Breast epithelium (tissue), 3 donors: ENCODE measurements at regions not wholly inside any gene's neighbourhood (a gene's known extent, or its start where the extent isn't known, plus 50 kb on each side); places are given as distances from the start of the nearest gene placed in this dataset.

Source experiments
- CTCF ChIP-seq, 3 donors: fragments of 450-650 bp; IDR thresholded peaks; one replicate each; pipeline ENCODE4 v1.5.1; 2016 to 2017; ENCODE audit warnings: antibody characterized with exemption in 3 of 3, mild to moderate bottlenecking in 3 of 3, moderate library complexity in 3 of 3
- POLR2A ChIP-seq: fragments of 450-650 bp; IDR thresholded peaks from one replicate; pipeline ENCODE4 v1.6.1; 2016; ENCODE audit warnings: antibody characterized with exemption, mild to moderate bottlenecking, moderate library complexity

GRCh38 chr2:128834207-128834879 lies 515.7 kb upstream of the HS6ST1 start:
- TF ChIP-seq POLR2A (no peak), CTCF (IDR thresholded peaks at IDR 0.05) (no peak)
